ENCODE measurements at regions not wholly inside any gene's neighbourhood (a gene's known extent, or its start where the extent isn't known, plus 50 kb on each side); places are given as distances from the start of the nearest gene placed in this dataset.

DNA sequence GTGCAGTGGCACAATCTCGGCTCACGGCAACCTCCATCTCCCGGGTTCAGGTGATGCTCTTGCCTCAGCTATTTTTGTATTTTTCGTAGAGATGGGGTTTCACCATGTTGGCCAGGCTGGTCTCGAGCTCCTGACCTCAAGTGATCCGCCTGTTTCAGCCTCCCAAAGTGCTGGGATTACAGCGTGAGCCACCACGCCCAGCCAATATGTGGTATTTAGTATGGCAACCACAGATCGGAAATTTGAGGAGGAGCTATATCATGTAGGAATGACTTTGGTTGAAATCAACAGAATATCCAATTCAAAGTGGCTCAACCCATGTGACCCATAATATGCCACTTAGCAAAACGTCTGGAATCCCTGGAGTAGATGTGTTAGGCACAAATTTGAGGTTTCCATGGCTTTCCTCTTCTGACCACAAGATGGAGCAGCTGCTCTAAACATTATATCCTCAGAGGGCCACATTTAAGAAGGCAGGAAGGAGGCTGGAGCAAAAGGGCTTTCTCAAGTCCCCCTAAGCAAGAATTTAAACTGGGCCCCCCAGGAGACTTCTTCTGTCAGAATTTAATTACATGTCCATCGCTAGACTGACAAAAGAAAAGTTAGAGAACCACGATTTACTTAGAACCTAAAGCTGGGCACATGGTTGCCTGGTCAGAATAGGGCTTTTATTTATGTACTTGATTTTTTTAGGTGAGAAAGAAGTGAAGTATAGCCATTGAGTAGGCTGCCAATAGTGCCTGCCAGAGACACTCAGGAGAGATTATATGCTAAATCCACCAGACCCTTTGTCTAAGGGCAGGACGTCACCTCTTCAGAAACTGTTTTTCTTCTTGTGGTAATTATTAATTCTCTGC, 49.6 kb upstream of the ITSN2 start:
- TF ChIP-seq, protein P1, sequence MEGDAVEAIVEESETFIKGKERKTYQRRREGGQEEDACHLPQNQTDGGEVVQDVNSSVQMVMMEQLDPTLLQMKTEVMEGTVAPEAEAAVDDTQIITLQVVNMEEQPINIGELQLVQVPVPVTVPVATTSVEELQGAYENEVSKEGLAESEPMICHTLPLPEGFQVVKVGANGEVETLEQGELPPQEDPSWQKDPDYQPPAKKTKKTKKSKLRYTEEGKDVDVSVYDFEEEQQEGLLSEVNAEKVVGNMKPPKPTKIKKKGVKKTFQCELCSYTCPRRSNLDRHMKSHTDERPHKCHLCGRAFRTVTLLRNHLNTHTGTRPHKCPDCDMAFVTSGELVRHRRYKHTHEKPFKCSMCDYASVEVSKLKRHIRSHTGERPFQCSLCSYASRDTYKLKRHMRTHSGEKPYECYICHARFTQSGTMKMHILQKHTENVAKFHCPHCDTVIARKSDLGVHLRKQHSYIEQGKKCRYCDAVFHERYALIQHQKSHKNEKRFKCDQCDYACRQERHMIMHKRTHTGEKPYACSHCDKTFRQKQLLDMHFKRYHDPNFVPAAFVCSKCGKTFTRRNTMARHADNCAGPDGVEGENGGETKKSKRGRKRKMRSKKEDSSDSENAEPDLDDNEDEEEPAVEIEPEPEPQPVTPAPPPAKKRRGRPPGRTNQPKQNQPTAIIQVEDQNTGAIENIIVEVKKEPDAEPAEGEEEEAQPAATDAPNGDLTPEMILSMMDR (IDR thresholded peaks at IDR 0.05; ENCODE audit: poor library complexity, severe bottlenecking) = peak; percentile 90
- H3K36me3 ChIP-seq (ENCODE audit: low read depth) = no peaks in the 10 kb centered on the region
- H3K27me3 ChIP-seq (ENCODE audit: insufficient read depth, poor library complexity, severe bottlenecking) = no peaks in the 10 kb centered on the region
- H3K4me3 ChIP-seq (ENCODE audit: severe bottlenecking) = no peak overlapping the region
- no peaks in the 10 kb centered on the region for H3K9me3 ChIP-seq (ENCODE audit: severe bottlenecking)
- no peak for DNase-seq (ENCODE audit: low spot score)
- no peaks in the 10 kb centered on the region for H3K4me1 ChIP-seq (ENCODE audit: insufficient read depth, poor library complexity, severe bottlenecking)
- peak; percentile 82 for ATAC-seq (ENCODE audit: low read depth)
- no peak overlapping the region for H3K27ac ChIP-seq (ENCODE audit: poor library complexity, severe bottlenecking)

Data from RWPE2 (cell line).